GM19351 (cell line): ENCODE measurements at regions not wholly inside any gene's neighbourhood (a gene's known extent, or its start where the extent isn't known, plus 50 kb on each side); places are given as distances from the start of the nearest gene placed in this dataset.
A peak's percentile ranks its signal among the peaks of the same experiment; 100 is the strongest.

Experiments
- ATAC-seq: cut with Tn5 transposase; IDR thresholded peaks from one replicate; pipeline ENCODE4 v1.9.1; 2021; ENCODE audit warnings: mild to moderate bottlenecking, moderate library complexity; ENCODE audit not compliant: unreplicated experiment

GRCh38 chr1:79848316-79848715 is 841.8 kb upstream of the ADGRL4 start:
- ATAC-seq = no peak

- no peak for ATAC-seq
These were observed 841.2 kb upstream of the ADGRL4 start for GRCh38 chr1:79847700-79848099.

- ATAC-seq = no peak
These were observed 839.4 kb upstream of the ADGRL4 start for GRCh38 chr1:79845936-79846335.

DNA sequence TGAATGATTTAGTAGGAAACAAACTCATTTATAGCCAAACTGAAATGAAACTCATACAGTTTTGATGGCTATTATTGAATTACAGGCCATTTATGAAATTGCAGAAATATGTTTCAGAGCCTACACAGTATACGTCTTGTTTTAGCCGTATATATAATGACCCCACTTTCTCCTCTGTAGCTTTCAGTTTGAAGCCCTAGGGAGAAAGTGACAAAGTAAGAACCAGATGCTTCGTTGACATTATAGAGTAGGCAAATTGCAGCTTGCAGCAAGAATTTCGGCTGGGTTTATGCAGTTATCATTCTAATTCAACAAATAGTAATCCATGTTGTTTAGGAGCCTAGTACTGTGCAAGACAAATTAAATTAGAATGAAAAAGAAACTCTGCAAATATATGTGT is 836.3 kb upstream of the ADGRL4 start:
- no peak for ATAC-seq

DNA sequence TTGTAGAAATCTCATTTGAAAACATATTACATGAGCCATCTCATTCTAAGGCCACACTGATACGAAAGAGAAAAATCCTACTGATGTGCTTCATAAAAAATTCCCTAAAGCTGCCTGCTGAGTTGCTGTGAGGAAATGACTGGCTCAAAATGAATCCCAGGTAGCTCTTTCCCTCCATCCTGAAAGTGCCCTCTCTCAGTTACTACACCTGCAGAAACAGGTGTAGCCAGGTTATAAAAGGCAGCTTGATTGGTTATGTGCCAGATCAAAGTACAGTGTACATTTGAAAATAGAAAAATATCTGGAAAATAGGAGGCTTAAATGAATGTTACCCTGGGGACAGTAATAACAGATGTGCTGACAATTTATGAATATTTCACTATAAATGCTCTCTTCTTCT is 833.4 kb upstream of the ADGRL4 start:
- ATAC-seq = no peak

DNA sequence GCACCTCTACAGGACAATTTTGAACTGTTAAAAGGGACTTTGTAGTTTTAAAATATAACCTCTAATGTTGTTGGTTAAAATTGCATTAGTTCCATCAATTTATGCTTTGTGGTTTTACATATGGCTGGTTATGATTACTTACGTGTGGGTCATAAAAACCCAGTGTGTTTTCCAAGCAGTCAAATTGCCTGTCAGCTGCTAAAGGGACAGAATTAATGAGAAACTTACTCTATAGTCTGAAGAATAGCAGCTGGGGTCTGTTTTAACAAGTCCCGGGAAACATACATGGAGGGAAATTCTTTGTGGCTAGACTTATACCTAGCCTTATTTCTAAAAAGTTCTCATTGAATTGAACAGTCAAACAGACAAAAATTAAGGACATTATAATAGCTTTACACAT is 820.9 kb upstream of the ADGRL4 start:
- no peak for ATAC-seq

GRCh38 chr1:79825551-79825950 is 819.0 kb upstream of the ADGRL4 start:
- ATAC-seq = no peak

GRCh38 chr1:79822053-79822452 is 815.5 kb upstream of the ADGRL4 start:
- no peak for ATAC-seq

- ATAC-seq = peak; percentile 67
These were observed 812.6 kb upstream of the ADGRL4 start for GRCh38 chr1:79819140-79819539.

GRCh38 chr1:79817031-79817560 is 810.6 kb upstream of the ADGRL4 start:
- no peak for ATAC-seq

DNA sequence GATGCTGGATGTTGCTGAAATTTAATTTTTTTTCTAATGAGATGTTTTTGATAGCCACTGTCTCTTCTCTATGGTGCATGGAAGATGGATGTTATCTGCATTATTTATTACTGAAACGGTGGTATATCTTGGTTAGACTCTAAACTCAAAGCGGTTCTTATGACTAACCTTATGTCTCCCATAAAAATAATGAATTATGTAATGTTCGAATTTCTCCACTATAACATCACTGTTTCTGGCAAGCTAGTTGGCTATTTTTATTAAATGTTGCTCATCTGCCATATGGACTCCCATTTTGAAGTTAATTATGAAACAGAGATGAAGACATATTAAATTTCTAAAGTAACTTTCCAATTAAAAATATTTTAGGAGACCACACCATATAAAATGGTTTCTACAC is 808.6 kb upstream of the ADGRL4 start:
- no peak for ATAC-seq

- no peak for ATAC-seq
These were observed 804.6 kb upstream of the ADGRL4 start for GRCh38 chr1:79811173-79811572.

GRCh38 chr1:79808816-79809475 is 802.4 kb upstream of the ADGRL4 start:
- ATAC-seq = no peak

DNA sequence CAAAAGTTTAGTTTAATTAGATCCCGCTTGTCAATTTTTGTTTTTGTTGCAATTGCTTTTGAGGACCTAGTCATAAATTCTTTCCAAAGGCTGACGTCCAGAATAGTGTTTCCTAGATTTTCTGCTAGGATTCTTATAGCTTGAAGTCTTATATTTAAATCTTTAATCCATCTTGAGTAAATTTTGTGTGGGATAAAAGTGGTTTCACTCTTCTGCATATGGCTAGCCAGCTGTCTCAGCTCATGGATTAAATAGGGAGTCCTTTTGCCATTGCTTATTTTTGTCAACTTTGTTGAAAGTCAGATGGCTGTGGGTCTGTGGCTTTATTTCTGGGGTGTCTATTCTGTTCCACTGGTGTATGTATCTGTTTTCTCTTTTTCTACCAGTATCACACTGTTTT is 801.3 kb upstream of the ADGRL4 start:
- ATAC-seq = no peak

DNA sequence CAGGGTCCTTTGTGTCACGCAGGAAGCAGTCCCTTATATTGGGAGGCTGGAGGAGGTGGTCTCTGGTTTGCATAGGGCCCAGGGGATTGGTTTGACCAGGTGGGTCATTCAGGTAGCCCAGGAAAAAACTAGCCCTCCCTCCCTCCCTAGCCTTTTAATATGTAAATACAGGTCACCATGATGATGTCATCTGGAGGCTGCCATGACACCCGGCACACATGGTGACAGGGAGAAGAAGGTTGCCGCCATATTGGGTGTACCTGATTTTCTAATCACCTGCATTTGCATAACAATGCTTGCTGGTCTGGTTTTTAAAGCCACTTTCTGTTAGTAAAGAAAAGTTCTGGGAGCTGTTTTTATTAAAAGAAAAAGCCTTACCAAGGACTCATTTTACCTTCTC is 791.0 kb upstream of the ADGRL4 start:
- ATAC-seq = no peak

DNA sequence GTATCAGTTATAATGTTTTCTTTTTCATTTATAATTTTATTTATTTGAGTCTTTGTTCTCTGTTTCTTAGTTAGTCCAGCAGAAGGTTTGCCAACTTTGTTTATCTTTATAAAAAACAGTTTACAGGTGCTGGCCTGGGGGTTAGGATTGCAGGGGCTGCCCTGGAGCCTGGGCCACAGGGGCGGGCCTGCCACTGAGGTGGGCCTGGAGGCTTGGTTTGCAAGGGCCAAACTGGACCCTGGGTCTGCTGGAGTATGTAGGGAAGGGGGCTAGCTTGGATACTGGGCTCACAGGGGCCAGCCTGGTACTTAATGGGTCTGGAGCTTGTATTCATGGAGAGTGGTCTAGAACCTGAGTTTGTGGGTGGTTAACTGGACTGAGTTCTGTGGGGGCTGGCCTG is 789.9 kb upstream of the ADGRL4 start:
- ATAC-seq = no peak

GRCh38 chr1:79792219-79792930 is 785.8 kb upstream of the ADGRL4 start:
- ATAC-seq = no peak

- ATAC-seq = no peak
These were observed 785.1 kb upstream of the ADGRL4 start for GRCh38 chr1:79791488-79792218.

GRCh38 chr1:79790950-79791349 is 784.4 kb upstream of the ADGRL4 start:
- no peak for ATAC-seq

DNA sequence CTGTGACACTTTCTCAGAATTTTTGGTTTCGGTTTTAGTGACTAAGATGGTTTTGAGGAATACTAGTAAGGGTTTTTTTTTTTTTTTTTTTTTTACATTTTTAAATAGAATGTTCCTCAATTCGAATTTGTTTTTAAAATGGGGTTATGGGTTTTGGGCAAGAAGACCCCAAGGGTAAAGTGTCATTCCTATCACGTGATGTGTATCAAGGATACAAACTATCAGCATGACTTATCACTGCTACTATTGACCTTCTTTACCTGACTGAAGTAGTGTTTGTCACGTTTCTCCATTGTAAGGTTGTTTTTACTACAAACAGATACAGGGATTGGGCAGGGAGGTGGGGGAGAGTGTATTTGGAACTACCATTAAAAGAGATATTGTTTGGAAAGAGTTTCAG is 781.1 kb upstream of the ADGRL4 start:
- ATAC-seq = no peak

DNA sequence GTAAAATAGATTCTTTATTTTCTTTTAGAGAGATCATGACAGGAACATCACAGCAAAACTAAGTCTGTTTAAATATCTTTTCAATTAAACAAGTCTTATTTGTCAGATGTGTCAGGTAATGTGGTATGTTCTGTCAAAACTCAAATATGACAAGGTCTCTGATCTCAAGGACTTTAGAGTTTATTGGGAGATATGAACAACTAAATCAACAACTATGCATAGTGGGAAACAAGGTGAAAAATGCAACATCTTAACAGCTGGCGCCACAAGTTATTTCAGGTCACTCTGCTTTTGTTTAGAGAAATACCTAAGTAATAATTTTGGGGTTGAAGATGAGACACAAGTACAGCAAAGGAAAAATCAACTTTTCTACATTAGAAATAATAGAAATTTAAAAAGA is 779.4 kb upstream of the ADGRL4 start:
- no peak for ATAC-seq

DNA sequence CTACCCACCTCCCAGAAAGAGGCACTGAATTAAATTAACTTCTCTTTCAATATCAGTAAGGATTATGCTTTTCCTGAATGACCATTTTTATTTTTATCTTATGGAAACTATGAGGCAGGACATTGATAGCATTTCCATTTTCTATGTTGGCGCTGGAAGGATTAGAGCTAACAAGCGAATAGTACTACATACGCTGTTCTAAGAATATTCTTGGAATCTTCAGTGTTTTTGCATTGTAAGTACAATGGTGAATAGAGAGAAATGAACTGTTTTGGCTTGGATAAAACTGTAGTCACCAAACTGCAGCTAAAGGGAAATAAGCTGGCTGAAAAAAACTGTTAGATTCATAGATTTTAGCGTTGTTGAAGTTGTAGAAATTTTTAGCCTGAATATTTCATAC is 779.0 kb upstream of the ADGRL4 start:
- no peak for ATAC-seq
